ENCODE measurements at regions not wholly inside any gene's neighbourhood (a gene's known extent, or its start where the extent isn't known, plus 50 kb on each side); places are given as distances from the start of the nearest gene placed in this dataset.

DNA sequence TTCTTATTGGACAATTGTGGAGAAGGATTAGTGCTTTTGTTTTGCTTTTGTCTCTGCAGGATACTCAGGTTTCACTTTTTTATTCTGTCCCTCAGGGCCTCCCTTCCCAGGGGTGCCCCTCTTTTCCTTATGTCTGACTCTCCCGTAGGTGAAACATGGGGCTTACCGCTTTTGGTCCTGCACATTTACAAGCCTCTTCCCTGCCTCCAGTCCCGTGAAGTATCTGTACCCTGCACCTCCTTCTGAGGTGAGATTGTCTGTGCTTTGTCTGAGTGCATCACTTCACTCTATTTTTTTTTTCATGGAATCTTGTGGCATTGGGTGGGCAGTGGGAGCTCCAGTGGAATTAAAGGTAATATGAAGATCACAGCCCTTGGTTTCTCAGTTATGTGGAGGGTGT, 758.1 kb upstream of the TPTE start:
- in situ Hi-C loops (cut with MboI) = no loop called here
- Histone ChIP-seq H2AFZ (ENCODE audit: low read depth, low read length) (no peak overlapping the region), H3K9me3 (replicated peaks; ENCODE audit: control insufficient read depth, insufficient read depth, low read depth, low read length) (no peaks in the 10 kb centered on the region; the same call in 1 of the 2 replicates), H3K36me3 (ENCODE audit: control insufficient read depth, insufficient read depth, low read length) (no peaks in the 10 kb centered on the region), H3K9me1 (ENCODE audit: control insufficient read depth, insufficient read depth, low read length) (no peaks in the 10 kb centered on the region), H3K79me2 (ENCODE audit: control insufficient read depth, insufficient read depth, low read length) (no peaks in the 10 kb centered on the region), H3K4me1 (replicated peaks in 1 of 2; ENCODE audit: control insufficient read depth in 2 of 2, insufficient read depth in 2 of 2, low read length in 2 of 2) (peaks cover 0 to 12% of the 10 kb centered on the region in 2 experiments; a peak in 3 of 5 replicates), H3K27ac (ENCODE audit: extremely low read depth, low read depth, low read length) (no peak overlapping the region), H4K20me1 (replicated peaks; ENCODE audit: control insufficient read depth, insufficient read depth, low read length) (no peaks in the 10 kb centered on the region), H3K27me3 (ENCODE audit: control insufficient read depth in 2 of 2, insufficient read depth in 2 of 2, low read length in 2 of 2) (peaks cover 0 to 2% of the 10 kb centered on the region in 2 experiments; a peak in 1 of 5 replicates), H3K9ac (ENCODE audit: insufficient read depth in 1 of 2, low read depth in 2 of 2, low read length in 2 of 2) (no peak overlapping the region), H3K4me2 (ENCODE audit: insufficient read depth, low read length) (no peak overlapping the region), H3K4me3 (no peak overlapping the region)
- WGBS (ENCODE audit: insufficient coverage, low coverage, missing lambda C conversion rate) = 7% methylated on average over 3 of the region's 3 CpGs
- ATAC-seq (no peak), DNase-seq (ENCODE audit: extremely low read depth in 1 of 4, low spot score in 3 of 4) (no peak), FAIRE-seq (no peak)
- ChIA-PET CTCF (ENCODE audit: low intra/inter-chr PET ratio) (no interaction called here), POLR2A (no interaction called here)
- BruUV-seq (replicated peaks) = no TSS peak
- TF ChIP-seq HDGF (IDR thresholded peaks at IDR 0.05) (no peak), ZNF354B (CRISPR knock-in tag; IDR thresholded peaks at IDR 0.05) (no peak), ZKSCAN3 (CRISPR knock-in tag; IDR thresholded peaks at IDR 0.05) (no peak), ZNF507 (tag; conservative IDR thresholded peaks at IDR 0.05) (no peak), CREBBP (IDR thresholded peaks at IDR 0.05; ENCODE audit: low read depth, low read length) (no peak), CXXC5 (CRISPR knock-in tag; IDR thresholded peaks at IDR 0.05) (no peak), CBX2 (IDR thresholded peaks at IDR 0.05; ENCODE audit: insufficient read depth, low read length, poor library complexity, severe bottlenecking) (no peak), FOXP4 (CRISPR knock-in tag; IDR thresholded peaks at IDR 0.05; ENCODE audit: borderline replicate concordance) (no peak), SMAD2 (IDR thresholded peaks at IDR 0.05; ENCODE audit: low read depth, low read length) (no peak), PHF8 (IDR thresholded peaks at IDR 0.05; ENCODE audit: borderline replicate concordance, low read length) (no peak), ZNF79 (CRISPR knock-in tag; IDR thresholded peaks at IDR 0.05; ENCODE audit: low read depth) (no peak), MXI1 (IDR thresholded peaks at IDR 0.05; ENCODE audit: low read depth, low read length) (no peak), PHB2 (IDR thresholded peaks at IDR 0.05; ENCODE audit: low read depth) (no peak), THAP7 (CRISPR knock-in tag; IDR thresholded peaks at IDR 0.05) (no peak), ZNF121 (CRISPR knock-in tag; conservative IDR thresholded peaks at IDR 0.05) (no peak)
- TF ChIP-seq, protein P1, sequence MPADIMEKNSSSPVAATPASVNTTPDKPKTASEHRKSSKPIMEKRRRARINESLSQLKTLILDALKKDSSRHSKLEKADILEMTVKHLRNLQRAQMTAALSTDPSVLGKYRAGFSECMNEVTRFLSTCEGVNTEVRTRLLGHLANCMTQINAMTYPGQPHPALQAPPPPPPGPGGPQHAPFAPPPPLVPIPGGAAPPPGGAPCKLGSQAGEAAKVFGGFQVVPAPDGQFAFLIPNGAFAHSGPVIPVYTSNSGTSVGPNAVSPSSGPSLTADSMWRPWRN (IDR thresholded peaks at IDR 0.05; ENCODE audit: low read depth) = no peak
- intact Hi-C loops (cut with micrococcal nuclease) = no loop called here
